IMR-90 (cell line): ENCODE measurements at regions not wholly inside any gene's neighbourhood (a gene's known extent, or its start where the extent isn't known, plus 50 kb on each side); places are given as distances from the start of the nearest gene placed in this dataset.
A peak's percentile ranks its signal among the peaks of the same experiment; 100 is the strongest.

Experiments used
- ATAC-seq: fragments of 200-7000 bp; cut with Tn5 transposase; 2 replicates; pipeline ENCODE4 v1.9.1; 2020; ENCODE audit warnings: low read depth, mild to moderate bottlenecking, moderate library complexity
- BruUV-seq: library from RNA; stranded (reverse); fragments of 400-500 nt; replicated peaks from 2 replicates; lab custom pipeline; 2021; lab: Mats Ljungman, UMichigan
- CTCF ChIA-PET: fragments of 300-600 bp; formaldehyde crosslinking; extraction: SDS; loops from one replicate; lab custom pipeline; 2021; ENCODE audit warnings: antibody characterized with exemption; lab: Yijun Ruan, JAX
- POLR2A ChIA-PET: fragments of 300-600 bp; sonication (Branson Sonifier 250); formaldehyde crosslinking; loops from one replicate; lab custom pipeline; 2022; ENCODE audit warnings: antibody characterized with exemption; ENCODE audit not compliant: unreplicated experiment; lab: Charles Lee
- DNase-seq: peaks from one replicate; pipeline ENCODE4 v3.0.0; 2013
- H2AFZ ChIP-seq: replicated peaks from 2 replicates; pipeline ENCODE3; 2013; ENCODE audit warnings: low read length, mild to moderate bottlenecking; ENCODE audit not compliant: poor library complexity
- H2AK5ac ChIP-seq: 2 replicates; pipeline ENCODE4 v1.6.1; 2013; ENCODE audit warnings: low read depth, low read length, inconsistent platforms
- H2AK9ac ChIP-seq: replicated peaks from 2 replicates; pipeline ENCODE3; 2013; ENCODE audit warnings: mild to moderate bottlenecking, low read depth, low read length, moderate library complexity; ENCODE audit not compliant: poor library complexity
- H2BK120ac ChIP-seq: 2 replicates; pipeline ENCODE4 v1.6.1; 2013; ENCODE audit warnings: low read depth, low read length, inconsistent platforms
- H2BK15ac ChIP-seq: 3 replicates; pipeline ENCODE4 v1.6.1; 2013; ENCODE audit warnings: low read depth, low read length, inconsistent platforms
- H2BK20ac ChIP-seq: 2 replicates; pipeline ENCODE4 v1.6.1; 2013; ENCODE audit warnings: low read depth, mild to moderate bottlenecking, inconsistent platforms, low read length, moderate library complexity
- H2BK5ac ChIP-seq: 2 replicates; pipeline ENCODE4 v1.6.1; 2013; ENCODE audit warnings: mild to moderate bottlenecking, low read depth, low read length, inconsistent platforms; ENCODE audit not compliant: poor library complexity, severe bottlenecking
- H3K14ac ChIP-seq: replicated peaks from 2 replicates; pipeline ENCODE4 v1.6.1; 2013; ENCODE audit warnings: low read depth, low read length, inconsistent platforms
- H3K18ac ChIP-seq: 2 replicates; pipeline ENCODE4 v1.6.1; 2013; ENCODE audit warnings: low read depth, low read length, control low read depth
- H3K23ac ChIP-seq: 2 replicates; pipeline ENCODE4 v1.6.1; 2013; ENCODE audit warnings: low read depth, low read length, inconsistent platforms
- H3K27ac ChIP-seq: 2 replicates; pipeline ENCODE4 v1.5.1; 2013; ENCODE audit warnings: mild to moderate bottlenecking, control low read depth, low read length; ENCODE audit not compliant: insufficient read depth
- H3K27me3 ChIP-seq: 2 replicates; pipeline ENCODE4 v1.6.1; 2013; ENCODE audit warnings: low read length; ENCODE audit not compliant: control insufficient read depth, insufficient read depth
- H3K36me3 ChIP-seq: 2 replicates; pipeline ENCODE4 v1.6.1; 2013; ENCODE audit warnings: low read length, mixed read lengths; ENCODE audit not compliant: control insufficient read depth, insufficient read depth
- H3K4ac ChIP-seq: 2 replicates; pipeline ENCODE4 v1.6.1; 2013; ENCODE audit warnings: low read depth, low read length, inconsistent platforms
- H3K4me1 ChIP-seq: 2 replicates; pipeline ENCODE4 v1.6.1; 2013; ENCODE audit warnings: low read length, mixed read lengths; ENCODE audit not compliant: control insufficient read depth, insufficient read depth
- H3K4me2 ChIP-seq: 2 replicates; pipeline ENCODE4 v1.6.1; 2013; ENCODE audit warnings: low read depth, mild to moderate bottlenecking, control low read depth, low read length, moderate library complexity
- H3K4me3 ChIP-seq: 2 replicates; pipeline ENCODE4 v1.5.1; 2013; ENCODE audit warnings: low read depth, mild to moderate bottlenecking, control low read depth, low read length, moderate library complexity; ENCODE audit not compliant: insufficient read depth
- H3K56ac ChIP-seq: 2 replicates; pipeline ENCODE4 v1.6.1; 2013; ENCODE audit warnings: low read length, inconsistent platforms; ENCODE audit not compliant: insufficient read depth; ENCODE audit errors: extremely low read depth
- H3K79me1 ChIP-seq, 2 experiments: 2 replicates each; pipeline ENCODE4 v1.6.1; 2013; ENCODE audit warnings: low read length in 2 of 2, inconsistent platforms in 1 of 2, low read depth in 1 of 2
- H3K9ac ChIP-seq: 2 replicates; pipeline ENCODE4 v1.6.1; 2013; ENCODE audit warnings: low read depth, low read length, control low read depth
- H3K9me1 ChIP-seq: 2 replicates; pipeline ENCODE4 v1.6.1; 2013; ENCODE audit warnings: low read length, inconsistent platforms; ENCODE audit not compliant: insufficient read depth
- H3K9me3 ChIP-seq: 2 replicates; pipeline ENCODE4 v1.6.1; 2013; ENCODE audit warnings: low read length; ENCODE audit not compliant: control insufficient read depth, insufficient read depth
- H4K20me1 ChIP-seq: 2 replicates; pipeline ENCODE4 v1.6.1; 2013; ENCODE audit warnings: low read length, inconsistent platforms; ENCODE audit not compliant: insufficient read depth
- H4K5ac ChIP-seq: 2 replicates; pipeline ENCODE4 v1.6.1; 2013; ENCODE audit warnings: mild to moderate bottlenecking, low read depth, low read length, control low read depth
- H4K8ac ChIP-seq, 2 experiments: 2 replicates each; pipeline ENCODE4 v1.6.1; 2013; ENCODE audit warnings: low read depth in 2 of 2, low read length in 2 of 2, control low read depth in 1 of 2, inconsistent platforms in 1 of 2
- H4K91ac ChIP-seq: 2 replicates; pipeline ENCODE4 v1.6.1; 2013; ENCODE audit warnings: low read depth, low read length, inconsistent platforms; ENCODE audit not compliant: insufficient read depth
- CHD1 ChIP-seq: IDR thresholded peaks from 2 replicates; pipeline ENCODE4 v1.6.1; 2012; ENCODE audit warnings: low read depth, low read length, improper control_type of control experiment
- ELK1 ChIP-seq: fragments of 150-350 bp; IDR thresholded peaks from 2 replicates; pipeline ENCODE4 v1.6.1; 2016; ENCODE audit warnings: low read depth, mild to moderate bottlenecking, low read length, moderate library complexity, borderline replicate concordance
- FOS ChIP-seq: fragments of 150-350 bp; IDR thresholded peaks from 2 replicates; pipeline ENCODE4 v1.6.1; 2016; ENCODE audit warnings: low read depth, low read length
- MAFK ChIP-seq: IDR thresholded peaks from 2 replicates; pipeline ENCODE4 v1.6.1; 2012; ENCODE audit warnings: low read depth, low read length, improper control_type of control experiment
- MAZ ChIP-seq: IDR thresholded peaks from 2 replicates; pipeline ENCODE4 v1.6.1; 2012; ENCODE audit warnings: low read depth, mild to moderate bottlenecking, low read length, improper control_type of control experiment, moderate library complexity, borderline replicate concordance
- NFE2L2 ChIP-seq: fragments of 150-350 bp; IDR thresholded peaks from 2 replicates; pipeline ENCODE4 v1.6.1; 2016; ENCODE audit warnings: low read depth, mild to moderate bottlenecking, low read length
- POLR2A ChIP-seq: IDR thresholded peaks from 2 replicates; pipeline ENCODE4 v1.6.1; 2012; ENCODE audit warnings: mild to moderate bottlenecking, low read depth, low read length
- RAD21 ChIP-seq: IDR thresholded peaks from 2 replicates; pipeline ENCODE4 v1.6.1; 2012; ENCODE audit warnings: low read length, improper control_type of control experiment
- RCOR1 ChIP-seq: IDR thresholded peaks from 2 replicates; pipeline ENCODE4 v1.6.1; 2012; ENCODE audit warnings: mild to moderate bottlenecking, low read length, improper control_type of control experiment; ENCODE audit not compliant: insufficient replicate concordance
- SMC3 ChIP-seq: fragments of 150-350 bp; IDR thresholded peaks from 2 replicates; pipeline ENCODE4 v1.6.1; 2016; ENCODE audit warnings: low read depth, mild to moderate bottlenecking, antibody characterized with exemption, low read length, moderate library complexity
- USF2 ChIP-seq: fragments of 150-350 bp; IDR thresholded peaks from 2 replicates; pipeline ENCODE4 v1.6.1; 2017; ENCODE audit warnings: mild to moderate bottlenecking, antibody characterized with exemption, low read length, low read depth
- WGBS, 2 experiments: methylation state at CpG; one replicate each; pipeline versions ENCODE4 v1.1.5 to v1.1.7; 2013; ENCODE audit warnings: missing lambda C conversion rate in 2 of 2; ENCODE audit not compliant: insufficient read length in 1 of 2; ENCODE audit errors: extremely low coverage in 2 of 2; 5-methylcytosine and 5-hydroxymethylcytosine counted together
- dilution Hi-C: fragments of 300-500 bp; cut with HindIII; formaldehyde crosslinking; loops from one replicate; pipeline ENCODE4 v1.14.3; 2018; ENCODE audit warnings: low sequenced_read_pairs; ENCODE audit not compliant: unreplicated experiment
- in situ Hi-C: fragments of 300-500 bp; cut with MboI; formaldehyde crosslinking; loops from 3 replicates; pipeline ENCODE4 v1.14.3; 2019; ENCODE audit warnings: low sequenced_read_pairs, inconsistent platforms, mixed read lengths
- intact Hi-C: fragments of 100-400 bp; cut with micrococcal nuclease; formaldehyde crosslinking; loops from 2 replicates; pipeline ENCODE4 v1.10.0; 2022

GRCh38 chr16:86725401-86725800 lies 147.1 kb downstream of the FOXL1 start:
- DNase-seq (peak; percentile 49), ATAC-seq (no peak)
- ChIA-PET CTCF (no interaction called here), POLR2A (no interaction called here)
- Histone ChIP-seq H2BK15ac (no peak overlapping the region), H2BK120ac (no peak overlapping the region), H3K14ac (no peak overlapping the region), H3K36me3 (no peaks in the 10 kb centered on the region), H4K8ac (no peak overlapping the region), H3K4me3 (no peak overlapping the region), H3K9me1 (no peaks in the 10 kb centered on the region; the same call in 1 of the 2 replicates), H3K4me1 (no peaks in the 10 kb centered on the region), H3K18ac (no peak overlapping the region), H3K9me3 (peaks cover 4% of the 10 kb centered on the region), H4K91ac (no peak overlapping the region), H3K9ac (no peak overlapping the region), H3K79me1 (no peaks in the 10 kb centered on the region), H4K20me1 (no peaks in the 10 kb centered on the region), H4K5ac (no peak overlapping the region), H2AK9ac (peak overlapping the region; percentile 57), H3K4ac (no peak overlapping the region), H3K27me3 (peaks cover 59% of the 10 kb centered on the region), H2AK5ac (no peak overlapping the region), H3K4me2 (no peak overlapping the region), H2BK20ac (no peak overlapping the region), H2BK5ac (no peak overlapping the region), H3K27ac (no peak overlapping the region), H3K56ac (no peak overlapping the region), H3K23ac (no peak overlapping the region), H2AFZ (no peak overlapping the region)
- in situ Hi-C loops: no loop called here
- WGBS, 2 experiments: 46% methylated on average over 6 of the region's 10 CpGs; no CpG with 5 or more reads in 1 of the 2 experiments
- TF ChIP-seq SMC3: no peak
- TF ChIP-seq RAD21: no peak
- no peak for TF ChIP-seq FOS
- no peak for TF ChIP-seq USF2
- TF ChIP-seq RCOR1: no peak
- TF ChIP-seq ELK1: no peak
- TF ChIP-seq POLR2A: no peak
- TF ChIP-seq NFE2L2: no peak
- TF ChIP-seq CHD1: no peak
- no peak for TF ChIP-seq MAZ
- TF ChIP-seq MAFK: no peak
- intact Hi-C loops: no loop called here
- dilution Hi-C loops: no loop called here
- no TSS peak for BruUV-seq
